ENCODE measurements at regions not wholly inside any gene's neighbourhood (a gene's known extent, or its start where the extent isn't known, plus 50 kb on each side); places are given as distances from the start of the nearest gene placed in this dataset.

GRCh38 chr7:34320926-34321661 lies 336.9 kb upstream of the NPSR1 start:
- TF ChIP-seq CTCF (conservative IDR thresholded peaks at IDR 0.05; ENCODE audit: low read depth, low read length) (peak; percentile 94), EZH2 (IDR thresholded peaks at IDR 0.05; ENCODE audit: borderline replicate concordance, low read depth, low read length, poor library complexity, severe bottlenecking) (no peak)
- intact Hi-C loops (cut with micrococcal nuclease; ENCODE audit: unreplicated experiment): loop anchor here (1.0 to 2.0 kb wide), 2 partner anchors 109 to 276 kb away; no protein-coding TSS in a partner anchor
- Histone ChIP-seq H3K27ac (ENCODE audit: low read depth, low read length, poor library complexity, severe bottlenecking) (no peak overlapping the region), H3K4me3 (ENCODE audit: low read depth, low read length, poor library complexity, severe bottlenecking) (no peak overlapping the region), H3K9me3 (ENCODE audit: low read depth, low read length, poor library complexity, severe bottlenecking) (no peaks in the 10 kb centered on the region), H3K27me3 (replicated peaks; ENCODE audit: insufficient read depth, low read depth, low read length, poor library complexity) (no peaks in the 10 kb centered on the region), H3K4me1 (ENCODE audit: insufficient read depth, low read length, poor library complexity, severe bottlenecking) (no peaks in the 10 kb centered on the region), H3K36me3 (ENCODE audit: insufficient read depth, low read length, poor library complexity, severe bottlenecking) (no peaks in the 10 kb centered on the region)
- ChIA-PET POLR2A (ENCODE audit: low non-redundant PET) (no interaction called here), CTCF (interaction anchor here (1.0 kb wide), 2 partner anchors 339 to 1199 kb away, joined by 3 read pairs; no protein-coding TSS in a partner anchor)
- peak; percentile 66 for DNase-seq (ENCODE audit: low spot score)
- BruUV-seq (replicated peaks): no TSS peak

- intact Hi-C loops (cut with micrococcal nuclease; ENCODE audit: unreplicated experiment): no loop called here
- CTCF ChIA-PET: no interaction called here
- no peaks in the 10 kb centered on the region for H3K36me3 ChIP-seq (ENCODE audit: insufficient read depth, low read length, poor library complexity, severe bottlenecking)
- POLR2A ChIA-PET (ENCODE audit: low non-redundant PET): no interaction called here
- no peak overlapping the region for H3K4me3 ChIP-seq (ENCODE audit: low read depth, low read length, poor library complexity, severe bottlenecking)
- no peaks in the 10 kb centered on the region for H3K27me3 ChIP-seq (replicated peaks; ENCODE audit: insufficient read depth, low read depth, low read length, poor library complexity)
- no peak overlapping the region for H3K27ac ChIP-seq (ENCODE audit: low read depth, low read length, poor library complexity, severe bottlenecking)
- BruUV-seq (replicated peaks): no TSS peak
- TF ChIP-seq EZH2 (IDR thresholded peaks at IDR 0.05; ENCODE audit: borderline replicate concordance, low read depth, low read length, poor library complexity, severe bottlenecking): no peak
- no peak for TF ChIP-seq CTCF (conservative IDR thresholded peaks at IDR 0.05; ENCODE audit: low read depth, low read length)
- no peak for DNase-seq (ENCODE audit: low spot score)
- H3K4me1 ChIP-seq (ENCODE audit: insufficient read depth, low read length, poor library complexity, severe bottlenecking): no peaks in the 10 kb centered on the region
- no peaks in the 10 kb centered on the region for H3K9me3 ChIP-seq (ENCODE audit: low read depth, low read length, poor library complexity, severe bottlenecking)
Measured at GRCh38 chr7:34322841-34323240, 335.2 kb upstream of the NPSR1 start.

- Histone ChIP-seq H3K4me1 (ENCODE audit: insufficient read depth, low read length, poor library complexity, severe bottlenecking) (no peaks in the 10 kb centered on the region), H3K36me3 (ENCODE audit: insufficient read depth, low read length, poor library complexity, severe bottlenecking) (no peaks in the 10 kb centered on the region), H3K4me3 (ENCODE audit: low read depth, low read length, poor library complexity, severe bottlenecking) (no peak overlapping the region), H3K9me3 (ENCODE audit: low read depth, low read length, poor library complexity, severe bottlenecking) (no peaks in the 10 kb centered on the region), H3K27ac (ENCODE audit: low read depth, low read length, poor library complexity, severe bottlenecking) (no peak overlapping the region), H3K27me3 (replicated peaks; ENCODE audit: insufficient read depth, low read depth, low read length, poor library complexity) (no peaks in the 10 kb centered on the region)
- POLR2A ChIA-PET (ENCODE audit: low non-redundant PET): no interaction called here
- no TSS peak for BruUV-seq (replicated peaks)
- CTCF ChIA-PET: no interaction called here
- intact Hi-C loops (cut with micrococcal nuclease; ENCODE audit: unreplicated experiment): no loop called here
- no peak for DNase-seq (ENCODE audit: low spot score)
- no peak for TF ChIP-seq CTCF (conservative IDR thresholded peaks at IDR 0.05; ENCODE audit: low read depth, low read length)
- TF ChIP-seq EZH2 (IDR thresholded peaks at IDR 0.05; ENCODE audit: borderline replicate concordance, low read depth, low read length, poor library complexity, severe bottlenecking): no peak
Measured at GRCh38 chr7:34327681-34328080, 330.3 kb upstream of the NPSR1 start.

All from A673 (cell line).